ENCODE measurements at regions not wholly inside any gene's neighbourhood (a gene's known extent, or its start where the extent isn't known, plus 50 kb on each side); places are given as distances from the start of the nearest gene placed in this dataset.

DNA sequence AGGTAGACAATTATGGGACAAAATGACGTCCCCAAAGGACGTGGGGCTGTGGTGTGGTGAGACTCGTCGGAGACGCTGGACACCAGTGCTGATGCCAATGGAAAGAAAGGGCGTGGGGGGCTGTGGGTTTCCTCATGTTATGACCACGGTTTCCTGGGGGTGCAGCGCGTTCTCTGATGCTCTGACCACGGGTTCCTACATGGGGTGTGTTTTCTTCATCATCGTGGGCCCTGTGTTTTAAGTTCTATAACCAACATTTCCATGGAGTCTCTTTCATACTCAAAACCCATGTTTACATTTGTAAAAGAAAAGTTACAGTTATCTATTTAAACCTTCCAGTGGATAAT, 141.6 kb downstream of the RTP5 start:
- no peak for TF ChIP-seq CTCF (IDR thresholded peaks at IDR 0.05; ENCODE audit: extremely low read depth, missing control alignments)
- no peak for DNase-seq (ENCODE audit: low spot score)

- no peak for DNase-seq (ENCODE audit: low spot score)
- TF ChIP-seq CTCF (IDR thresholded peaks at IDR 0.05; ENCODE audit: extremely low read depth, missing control alignments): no peak
These were observed 142.0 kb downstream of the RTP5 start for GRCh38 chr2:242011516-242011915.

GRCh38 chr2:242011991-242012764, 142.6 kb downstream of the RTP5 start:
- DNase-seq (ENCODE audit: low spot score): no peak
- TF ChIP-seq CTCF (IDR thresholded peaks at IDR 0.05; ENCODE audit: extremely low read depth, missing control alignments): no peak

- DNase-seq (ENCODE audit: low spot score): no peak
- TF ChIP-seq CTCF (IDR thresholded peaks at IDR 0.05; ENCODE audit: extremely low read depth, missing control alignments): no peak
These were observed 143.6 kb downstream of the RTP5 start for GRCh38 chr2:242012956-242013764.

DNA sequence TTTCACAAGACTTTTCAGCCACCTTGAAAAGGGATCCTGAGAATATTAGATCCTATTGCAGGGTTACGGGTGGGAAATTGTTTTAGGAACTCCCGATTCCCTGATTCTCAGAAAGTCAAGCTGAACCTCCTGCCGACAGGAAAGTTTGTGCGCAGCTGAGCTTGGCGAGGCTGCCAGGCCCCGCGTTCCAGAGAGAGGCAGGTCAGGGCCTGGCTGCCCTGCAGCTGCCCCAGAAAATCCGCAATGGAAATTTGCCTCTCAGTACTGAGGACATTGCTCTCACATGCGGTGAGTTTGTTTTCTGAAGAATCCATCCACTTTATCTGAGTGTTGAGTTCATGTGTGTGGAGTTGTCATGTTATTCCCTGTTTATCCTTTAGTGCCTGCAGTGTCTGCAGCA, 144.2 kb downstream of the RTP5 start:
- TF ChIP-seq CTCF (IDR thresholded peaks at IDR 0.05; ENCODE audit: extremely low read depth, missing control alignments): no peak
- no peak for DNase-seq (ENCODE audit: low spot score)

GRCh38 chr2:242015108-242016065, 145.9 kb downstream of the RTP5 start:
- no peak for TF ChIP-seq CTCF (IDR thresholded peaks at IDR 0.05; ENCODE audit: extremely low read depth, missing control alignments)
- no peak for DNase-seq (ENCODE audit: low spot score)
